GM21786 (cell line): ENCODE measurements at regions not wholly inside any gene's neighbourhood (a gene's known extent, or its start where the extent isn't known, plus 50 kb on each side); places are given as distances from the start of the nearest gene placed in this dataset.
"Not testable (repeated sequence)": the region's sequence is repeated elsewhere in the genome, so short reads cannot be mapped to it uniquely, and the experiment has no call there.

Experiments used
- ATAC-seq: cut with Tn5 transposase; IDR thresholded peaks from one replicate; pipeline ENCODE4 v1.9.1; 2021; ENCODE audit not compliant: unreplicated experiment

DNA sequence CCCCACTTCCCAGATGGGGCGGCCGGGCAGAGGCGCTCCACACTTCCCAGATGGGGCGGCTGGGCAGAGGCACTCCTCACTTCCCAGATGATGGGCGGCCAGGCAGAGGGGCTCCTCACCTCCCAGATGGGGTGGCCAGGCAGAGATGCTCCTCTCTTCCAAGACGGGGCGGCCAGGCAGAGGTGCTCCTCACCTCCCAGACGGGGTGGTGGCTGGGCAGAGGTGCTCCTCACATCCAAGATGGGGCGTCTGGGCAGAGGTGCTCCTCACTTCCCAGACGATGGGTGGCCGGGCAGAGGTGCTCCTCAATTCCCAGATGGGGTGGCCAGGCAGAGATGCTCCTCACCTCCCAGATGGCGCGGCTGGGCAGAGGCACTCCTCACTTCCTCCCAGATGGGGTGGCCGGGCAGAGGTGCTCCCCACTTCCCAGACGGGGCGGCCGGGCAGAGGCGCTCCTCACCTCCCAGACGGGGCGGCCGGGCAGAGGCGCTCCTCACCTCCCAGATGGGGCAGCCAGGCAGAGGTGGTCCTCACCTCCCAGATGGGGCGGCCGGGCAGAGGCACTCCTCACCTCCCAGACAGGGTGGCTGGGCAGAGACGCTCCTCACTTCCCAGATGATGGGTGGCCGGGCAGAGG is 275.2 kb downstream of the LIPI start:
- not testable (repeated sequence) for ATAC-seq

DNA sequence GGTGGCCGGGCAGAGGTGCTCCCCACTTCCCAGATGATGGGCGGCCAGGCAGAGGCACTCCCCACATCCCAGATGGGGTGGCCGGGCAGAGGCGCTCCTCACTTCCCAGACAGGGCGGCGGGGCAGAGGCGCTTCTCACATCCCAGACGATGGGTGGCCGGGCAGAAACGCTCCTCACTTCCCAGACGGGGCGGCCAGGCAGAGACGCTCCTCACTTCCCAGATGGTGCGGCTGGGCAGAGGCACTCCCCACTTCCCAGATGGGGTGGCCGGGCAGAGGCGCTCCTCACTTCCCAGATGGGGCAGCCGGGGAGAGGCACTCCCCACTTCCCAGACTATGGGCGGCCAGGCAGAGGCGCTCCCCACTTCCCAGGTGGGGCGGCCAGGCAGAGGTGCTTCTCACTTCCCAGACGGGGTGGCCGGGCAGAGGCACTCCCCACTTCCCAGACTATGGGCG is 275.8 kb downstream of the LIPI start:
- not testable (repeated sequence) for ATAC-seq

DNA sequence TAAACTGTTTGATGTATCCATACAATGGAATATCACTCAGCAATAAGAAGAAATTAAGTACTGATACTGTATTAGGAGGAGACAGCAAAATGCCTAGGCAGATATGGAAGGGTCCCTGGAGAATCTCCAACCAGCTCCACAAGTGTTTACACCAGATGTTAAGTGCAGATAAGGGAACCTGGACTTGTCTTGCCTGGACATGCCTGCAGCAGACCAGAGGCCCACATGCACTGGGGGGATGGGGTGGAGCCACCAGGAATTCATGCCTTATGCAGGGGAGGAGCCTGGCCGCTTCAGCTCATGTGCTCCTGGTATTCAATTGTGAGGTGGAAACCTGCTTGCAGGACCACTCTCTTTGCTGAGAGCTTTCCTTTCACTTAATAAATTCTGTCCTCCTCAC is 287.6 kb downstream of the LIPI start:
- ATAC-seq: not testable (repeated sequence)

DNA sequence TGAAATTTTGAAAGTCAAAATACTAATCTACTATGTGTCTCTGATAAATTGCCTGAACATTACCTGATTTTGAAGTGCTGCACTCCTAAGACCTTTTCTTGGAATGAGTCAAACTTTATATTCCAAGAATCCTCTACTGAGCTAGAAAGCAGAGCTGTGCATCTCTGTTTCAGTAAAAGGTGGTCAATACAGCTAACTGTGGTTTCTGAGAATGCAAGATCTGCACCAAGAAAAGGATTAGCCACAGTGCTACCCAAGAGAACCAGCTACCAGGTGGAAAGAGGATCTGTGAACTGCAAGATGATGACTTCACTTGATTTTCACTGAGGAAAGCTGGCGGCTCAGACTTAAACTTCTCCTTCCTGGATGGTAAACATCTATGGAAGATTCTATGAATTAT is 289.3 kb downstream of the LIPI start:
- not testable (repeated sequence) for ATAC-seq

DNA sequence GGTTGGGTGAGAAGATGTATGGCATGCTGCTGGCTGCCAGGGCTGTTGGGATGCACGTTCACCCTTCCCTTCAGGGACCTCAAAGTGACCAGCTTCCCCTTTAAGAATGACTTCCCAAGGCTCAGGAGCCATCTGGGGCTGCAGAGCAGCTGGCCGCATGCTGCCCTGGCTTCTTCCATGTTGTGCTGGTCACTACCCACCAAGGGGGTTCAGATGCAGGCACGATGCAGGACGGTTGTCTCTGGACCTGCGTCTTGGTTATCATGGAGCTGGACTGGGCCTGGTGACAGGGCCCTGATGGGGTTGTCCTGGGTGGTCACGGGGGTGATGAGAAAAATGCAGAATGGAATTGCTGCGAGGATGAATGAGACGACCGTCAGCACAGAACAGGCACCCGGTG is 297.8 kb downstream of the POTED start:
- ATAC-seq: not testable (repeated sequence)

DNA sequence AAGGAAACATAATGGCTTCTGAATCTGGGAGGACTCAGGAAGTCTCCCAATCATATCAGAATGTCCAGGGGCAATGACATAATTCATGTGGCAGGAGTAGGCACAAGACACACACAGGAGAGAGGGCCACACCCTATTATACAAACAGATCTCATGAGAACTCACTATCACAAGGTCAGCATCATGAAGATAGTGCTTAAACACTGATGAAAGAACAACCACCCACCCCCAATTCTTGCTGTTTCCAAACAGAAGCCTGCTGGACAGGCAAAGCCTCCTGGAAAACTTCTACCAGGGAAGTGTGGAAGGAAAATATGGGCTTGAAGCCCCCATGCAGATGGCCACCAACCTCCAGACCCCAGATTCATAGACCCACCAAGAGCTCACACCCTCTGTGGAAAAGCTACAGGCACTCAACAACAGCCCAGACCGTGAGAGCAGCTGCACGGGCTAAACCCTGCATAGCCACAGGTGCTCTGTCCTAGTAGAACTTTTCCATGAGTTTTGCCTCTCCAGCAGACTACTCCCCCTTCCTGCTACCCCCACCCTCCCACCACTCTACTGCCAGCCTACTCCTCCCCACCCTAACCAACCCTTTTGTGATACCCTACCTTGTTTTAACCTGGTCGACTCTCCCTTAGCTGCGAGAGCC is 287.1 kb downstream of the POTED start:
- not testable (repeated sequence) for ATAC-seq

DNA sequence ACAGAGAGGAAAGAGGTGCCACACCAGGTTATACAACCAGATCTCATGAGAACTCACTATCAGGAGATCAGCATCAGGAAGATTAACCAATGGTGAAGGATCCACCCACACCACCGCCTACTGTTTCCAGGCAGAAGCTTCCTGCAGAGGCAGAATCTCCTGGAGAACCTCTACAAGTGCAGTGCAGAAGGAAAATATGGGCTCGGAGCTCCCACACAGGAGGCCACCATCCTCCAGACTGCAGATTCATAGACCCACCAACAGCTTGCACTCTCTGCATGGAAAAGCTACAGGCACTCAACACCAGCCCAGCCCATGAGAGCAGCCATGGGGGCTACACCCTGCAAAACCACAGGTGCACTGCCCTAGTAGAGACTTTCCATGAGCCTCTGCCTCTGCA is 284.0 kb downstream of the POTED start:
- not testable (repeated sequence) for ATAC-seq

DNA sequence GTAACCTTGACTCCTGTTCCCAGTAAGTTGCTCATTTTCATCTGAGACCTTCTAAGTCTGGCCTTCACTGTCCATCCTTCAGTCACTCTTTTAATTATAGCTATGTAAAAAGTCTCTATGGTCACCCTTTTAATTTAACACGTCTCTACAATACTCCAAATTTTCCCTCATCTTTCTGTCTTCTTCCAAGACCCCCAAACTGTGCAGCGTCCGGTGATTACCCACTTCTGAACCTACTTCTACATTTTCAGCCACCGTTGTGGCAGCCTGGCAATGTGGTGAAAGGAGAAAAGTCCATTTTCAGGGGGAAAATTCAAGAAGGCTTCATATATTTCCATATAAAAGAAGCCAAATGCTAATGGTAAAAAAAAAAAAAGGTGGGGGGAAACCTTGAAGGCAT is 283.4 kb downstream of the POTED start:
- ATAC-seq: not testable (repeated sequence)

DNA sequence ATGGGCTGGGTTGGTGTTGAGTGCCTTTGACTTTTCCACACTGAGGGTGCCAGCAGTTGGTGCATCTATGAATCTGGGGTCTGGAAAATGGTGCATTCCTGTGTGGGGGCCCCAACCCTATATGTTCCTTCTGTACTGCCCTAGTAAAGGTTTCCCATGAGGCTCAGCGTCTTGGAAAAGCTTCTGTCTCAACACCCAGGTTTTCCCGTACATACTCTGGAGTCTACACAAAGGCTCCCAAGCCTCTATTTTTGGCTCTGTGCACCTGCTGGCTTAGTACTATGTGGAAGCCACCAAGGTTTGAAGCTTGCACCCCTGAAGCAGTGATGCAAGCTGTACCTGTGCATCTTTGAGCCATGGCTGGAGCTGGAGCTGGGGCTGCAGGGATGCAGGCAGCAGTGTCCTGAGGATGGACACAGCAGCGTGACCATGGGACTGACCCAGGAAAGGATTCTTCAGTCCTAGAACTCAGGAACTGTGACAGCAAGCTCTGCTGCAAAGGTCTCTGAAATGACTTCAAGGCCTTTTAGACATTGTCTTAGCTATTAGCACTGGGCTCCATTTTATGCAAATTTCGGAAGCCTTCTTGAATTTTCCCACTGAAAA is 282.7 kb downstream of the POTED start:
- not testable (repeated sequence) for ATAC-seq

DNA sequence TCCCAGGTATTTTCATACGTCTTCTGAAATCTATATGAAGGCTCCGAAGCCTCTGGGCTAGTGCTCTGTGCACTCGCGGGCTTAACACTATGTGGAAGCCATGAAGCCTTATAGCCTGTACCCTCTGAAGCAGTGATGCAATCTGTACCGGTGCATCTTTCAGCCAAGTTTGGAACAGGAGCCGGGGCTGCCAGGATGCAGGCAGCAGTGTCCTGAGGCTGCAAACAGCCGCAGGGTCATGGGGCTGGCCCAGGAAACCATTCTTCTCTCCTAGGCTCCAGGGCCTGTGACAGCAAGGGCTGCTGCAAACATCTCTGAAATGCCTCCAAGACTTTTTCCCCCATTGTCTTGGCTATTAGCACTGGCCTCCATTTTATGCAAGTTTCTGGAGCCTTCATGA is 279.6 kb downstream of the POTED start:
- not testable (repeated sequence) for ATAC-seq

DNA sequence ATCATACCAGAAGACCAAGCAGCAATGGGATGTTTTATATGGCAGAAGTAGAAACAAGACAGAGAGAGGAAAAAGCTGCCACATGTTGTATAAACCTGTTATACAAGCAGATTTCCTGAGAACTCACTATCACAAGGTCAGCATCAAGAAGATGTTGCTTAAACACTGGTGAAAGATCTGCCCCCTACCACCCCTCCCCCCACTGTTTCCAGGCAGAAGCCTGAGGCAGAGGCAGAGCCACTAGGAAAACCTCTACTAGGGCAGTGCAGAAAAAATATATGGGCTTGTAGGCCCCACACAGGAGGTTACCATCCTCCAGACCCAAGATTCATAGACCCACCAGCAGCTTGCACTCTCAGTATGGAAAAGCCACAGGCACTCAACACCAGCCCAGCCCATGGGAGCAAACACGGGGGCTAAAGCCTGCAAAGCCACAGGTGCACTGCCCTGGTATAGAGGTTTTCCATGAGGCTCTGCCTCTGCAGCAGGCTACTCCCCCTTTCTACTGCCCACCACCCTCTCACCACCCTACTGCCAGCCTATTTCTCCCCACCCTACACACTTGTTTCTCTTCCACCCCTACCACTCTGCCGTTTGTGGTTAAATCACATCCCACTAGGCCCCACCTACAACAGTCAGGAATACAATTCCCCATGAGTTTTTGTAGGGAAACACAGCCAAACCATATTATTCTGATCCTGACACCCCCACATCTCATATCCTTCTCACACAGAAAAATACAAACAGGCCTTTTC is 274.2 kb downstream of the POTED start:
- ATAC-seq: not testable (repeated sequence)

DNA sequence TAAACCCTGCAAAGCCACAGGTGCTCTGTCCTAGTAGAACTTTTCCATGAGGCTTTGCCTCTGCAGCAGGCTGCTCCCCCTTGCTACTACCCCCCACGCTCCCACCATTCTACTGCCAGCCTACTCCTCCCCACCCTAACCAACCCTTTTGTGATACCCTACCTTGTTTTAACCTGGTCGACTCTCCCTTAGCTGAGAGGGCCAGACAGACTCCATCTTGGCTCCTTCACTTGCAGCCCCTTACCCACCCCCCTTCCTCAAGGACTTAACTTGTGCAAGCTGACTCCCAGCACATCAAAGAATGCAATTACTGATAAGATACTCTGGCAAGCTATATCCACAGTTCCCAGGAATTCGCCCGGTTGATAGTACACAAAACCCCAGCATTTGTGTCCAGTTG is 267.9 kb downstream of the POTED start:
- ATAC-seq: not testable (repeated sequence)

DNA sequence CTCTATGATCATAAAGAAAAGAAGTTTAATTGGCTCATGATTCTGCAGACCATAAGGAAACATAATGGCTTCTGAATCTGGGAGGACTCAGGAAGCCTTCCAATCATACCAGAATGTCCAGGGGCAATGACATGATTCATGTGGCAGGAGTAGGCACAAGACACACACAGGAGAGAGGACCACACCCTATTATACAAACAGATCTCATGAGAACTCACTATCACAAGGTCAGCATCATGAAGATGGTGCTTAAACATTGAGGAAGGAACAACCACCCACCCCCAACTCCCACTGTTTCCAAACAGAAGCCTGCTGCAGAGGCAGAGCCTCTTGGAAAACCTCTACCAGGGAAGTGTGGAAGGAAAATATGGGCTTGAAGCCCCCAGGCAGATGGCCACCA is 267.4 kb downstream of the POTED start:
- not testable (repeated sequence) for ATAC-seq

DNA sequence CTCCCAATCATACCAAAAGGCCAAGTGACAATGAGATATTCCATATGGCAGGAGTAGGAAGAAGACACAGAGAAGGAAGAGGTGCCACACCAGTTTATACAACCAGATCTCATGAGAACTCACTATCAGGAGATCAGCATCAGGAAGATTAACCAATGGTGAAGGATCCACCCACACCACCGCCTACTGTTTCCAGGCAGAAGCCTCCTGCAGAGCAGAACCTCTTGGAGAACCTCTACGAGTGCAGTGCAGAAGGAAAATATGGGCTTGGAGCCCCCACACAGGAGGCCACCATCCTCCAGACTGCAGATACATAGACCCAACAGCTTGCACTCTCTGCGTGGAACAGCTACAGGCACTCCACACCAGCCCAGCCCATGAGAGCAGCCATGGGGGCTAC is 264.4 kb downstream of the POTED start:
- ATAC-seq: not testable (repeated sequence)

DNA sequence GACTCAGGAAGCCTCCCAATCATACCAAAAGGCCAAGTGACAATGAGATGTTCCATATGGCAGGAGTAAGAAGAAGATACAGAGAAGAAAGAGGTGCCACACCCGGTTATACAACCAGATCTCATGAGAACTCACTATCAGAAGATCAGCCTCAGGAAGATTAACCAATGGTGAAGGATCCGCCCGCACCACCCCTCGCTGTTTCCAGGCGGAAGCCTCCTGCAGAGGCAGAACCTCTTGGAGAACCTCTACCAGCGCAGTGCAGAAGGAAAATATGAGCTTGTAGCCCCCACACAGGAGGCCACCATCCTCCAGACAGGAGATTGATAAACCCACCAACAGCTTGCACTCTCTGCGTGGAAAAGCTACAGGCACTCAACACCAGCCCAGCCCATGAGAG is 245.1 kb downstream of the POTED start:
- ATAC-seq: no peak

DNA sequence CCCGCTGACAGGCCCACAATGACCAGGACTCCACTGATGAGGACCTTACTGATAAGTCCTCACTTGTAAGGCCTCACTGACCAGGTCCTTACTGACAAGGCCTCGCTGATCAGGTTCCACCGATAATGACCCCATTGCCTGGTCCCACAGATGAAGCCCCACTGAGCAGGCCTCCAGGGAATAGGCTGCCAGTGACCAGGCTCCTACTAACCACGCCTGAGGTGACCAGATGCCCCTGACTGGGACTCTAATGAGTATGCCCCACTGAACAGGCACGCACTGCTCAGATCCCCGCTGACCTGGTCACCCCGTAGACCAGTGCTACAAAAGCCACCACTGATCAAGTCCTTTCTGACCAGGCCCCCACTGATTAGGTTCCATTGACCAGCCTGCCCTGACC is 241.2 kb downstream of the POTED start:
- not testable (repeated sequence) for ATAC-seq

DNA sequence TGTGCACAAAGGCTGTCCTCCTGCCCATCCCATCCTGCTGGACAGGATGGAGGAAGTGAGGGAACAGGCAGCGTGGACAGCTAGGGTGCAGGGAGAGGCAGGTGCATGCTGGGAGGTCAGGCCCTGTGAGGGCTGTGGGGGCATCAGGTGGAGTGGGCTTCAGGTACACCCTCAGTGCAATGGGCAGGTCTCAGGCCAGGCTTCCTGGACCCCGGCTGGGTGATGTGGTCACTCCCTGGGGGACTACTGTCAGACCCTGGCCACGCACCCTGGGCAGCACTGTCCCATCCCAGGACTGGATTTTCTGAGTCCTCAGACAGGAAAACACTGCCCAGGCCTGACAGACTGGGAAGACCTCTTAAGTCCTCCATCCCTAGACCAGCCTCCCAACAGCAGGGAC is 239.9 kb downstream of the POTED start:
- not testable (repeated sequence) for ATAC-seq

DNA sequence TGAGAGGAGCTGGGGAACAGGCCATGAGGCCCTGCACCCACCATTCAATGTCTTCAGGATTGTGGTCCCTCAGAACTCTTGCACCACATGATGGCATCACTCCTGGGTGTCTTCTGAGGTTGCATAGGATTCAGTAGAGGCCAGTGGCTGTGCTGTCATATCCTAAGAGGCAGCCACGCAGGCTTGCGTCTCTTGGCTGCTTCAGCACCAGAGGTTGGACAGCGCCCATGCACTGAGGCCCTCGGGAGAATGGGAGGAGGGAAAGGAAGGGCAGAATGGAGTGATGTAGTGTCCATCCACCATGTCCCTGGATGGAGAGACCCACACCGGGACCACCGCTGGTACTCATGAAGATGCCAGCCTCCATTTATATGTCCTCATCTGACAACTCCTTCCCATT is 237.1 kb downstream of the POTED start:
- not testable (repeated sequence) for ATAC-seq

DNA sequence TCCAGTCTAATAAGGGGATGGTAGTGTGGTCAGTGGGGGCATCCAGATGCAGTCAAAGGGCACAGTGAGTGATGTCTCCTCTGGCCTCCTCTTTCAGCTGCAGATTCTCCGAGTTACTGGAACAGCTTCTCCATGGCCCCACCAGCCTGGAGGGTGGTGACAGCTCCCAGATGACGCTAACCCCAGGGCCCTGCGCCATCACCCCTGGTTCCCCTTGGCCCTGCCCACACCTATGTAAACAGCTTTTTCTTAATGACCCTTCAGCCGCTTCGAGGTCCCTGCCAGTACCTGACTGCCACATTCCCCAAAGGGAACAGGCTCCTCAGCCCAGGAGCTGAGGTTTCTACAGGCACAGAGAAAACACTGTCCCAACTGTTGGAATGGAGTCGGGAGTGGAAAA is 235.0 kb downstream of the POTED start:
- not testable (repeated sequence) for ATAC-seq

DNA sequence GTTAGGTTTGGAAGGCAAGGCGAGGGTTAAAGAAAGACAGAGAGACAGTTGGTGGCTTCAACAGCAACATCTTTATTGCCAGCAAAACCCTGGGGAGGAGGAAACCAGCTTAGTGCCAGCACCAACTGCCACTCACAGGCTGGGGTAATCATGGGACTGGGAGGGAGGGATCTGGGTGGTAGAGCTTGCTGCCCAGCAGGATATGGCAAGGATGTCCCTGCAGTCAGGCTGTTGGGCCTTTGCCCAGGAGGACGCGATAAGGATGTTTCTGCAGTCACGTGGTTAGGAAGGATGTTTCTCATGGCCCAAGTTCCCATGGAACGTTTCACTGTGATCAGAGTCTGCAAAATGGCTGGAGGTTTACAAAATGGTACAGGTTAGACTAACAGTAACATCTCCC is 233.5 kb downstream of the POTED start:
- ATAC-seq: not testable (repeated sequence)

DNA sequence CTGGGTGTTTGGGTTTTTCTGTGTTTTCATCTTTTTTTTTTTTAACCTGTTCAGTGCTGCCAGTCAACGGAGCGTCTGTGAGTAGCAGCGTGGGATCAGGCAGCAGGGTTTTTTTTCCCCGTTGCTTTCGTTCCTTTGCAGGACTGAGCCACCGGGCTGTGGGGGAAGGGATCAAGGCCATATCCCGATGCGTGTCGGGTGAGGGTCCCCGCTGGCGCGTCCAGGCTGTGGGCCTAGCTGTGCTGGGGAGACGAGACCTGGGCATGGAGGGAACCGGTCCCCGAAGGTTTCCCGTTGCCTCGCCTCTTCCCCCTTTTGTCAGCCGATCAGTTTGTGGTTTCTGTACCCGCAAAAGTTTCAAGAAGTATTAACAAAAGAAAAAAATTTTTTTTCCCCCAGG is 218.1 kb downstream of the POTED start:
- ATAC-seq: not testable (repeated sequence)
